ENCODE measurements at regions not wholly inside any gene's neighbourhood (a gene's known extent, or its start where the extent isn't known, plus 50 kb on each side); places are given as distances from the start of the nearest gene placed in this dataset.
"Not testable (repeated sequence)": the region's sequence is repeated elsewhere in the genome, so short reads cannot be mapped to it uniquely, and the experiment has no call there.

DNA sequence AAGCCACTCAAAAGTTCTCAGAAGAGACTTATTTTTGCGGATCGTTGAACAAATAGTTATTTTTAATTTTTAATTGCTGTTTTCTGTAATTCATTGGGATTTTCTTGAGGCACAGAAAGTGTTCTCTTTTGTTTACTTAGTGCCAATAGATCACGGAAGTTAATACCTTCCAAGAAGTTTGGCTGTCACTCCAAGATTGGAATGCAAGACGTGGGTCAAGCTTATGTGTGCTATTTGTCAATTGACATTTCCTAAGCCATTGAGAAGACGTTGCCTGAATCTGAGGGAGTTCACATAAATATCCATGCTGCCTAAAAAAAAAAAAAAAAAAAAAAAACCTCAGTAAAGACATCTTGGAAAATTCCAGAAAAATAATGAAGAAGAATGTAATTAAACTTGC, 1071.4 kb upstream of the ADGRB3 start:
- no peak for DNase-seq (ENCODE audit: low read depth, low spot score)

DNA sequence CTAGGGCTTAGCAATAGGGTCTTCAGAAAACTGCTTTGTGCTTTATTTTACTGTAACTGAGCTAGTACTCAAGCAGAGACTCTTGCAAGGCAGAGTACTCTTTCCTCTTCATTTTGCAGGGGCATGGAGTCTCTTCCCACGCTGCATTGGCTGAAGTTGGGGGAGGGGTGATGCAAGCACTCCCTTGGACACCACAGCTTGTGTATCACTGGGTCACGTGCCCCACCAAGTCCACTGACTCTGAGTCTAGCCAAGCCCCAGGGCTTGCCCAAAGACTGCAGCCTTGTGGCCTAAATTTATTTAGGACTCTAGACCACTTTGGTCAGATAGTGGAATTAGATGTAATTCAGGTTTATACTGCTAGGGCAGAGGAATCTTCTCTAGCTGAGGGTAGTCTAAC, 1075.0 kb upstream of the ADGRB3 start:
- DNase-seq (ENCODE audit: low read depth, low spot score) = no peak

DNA sequence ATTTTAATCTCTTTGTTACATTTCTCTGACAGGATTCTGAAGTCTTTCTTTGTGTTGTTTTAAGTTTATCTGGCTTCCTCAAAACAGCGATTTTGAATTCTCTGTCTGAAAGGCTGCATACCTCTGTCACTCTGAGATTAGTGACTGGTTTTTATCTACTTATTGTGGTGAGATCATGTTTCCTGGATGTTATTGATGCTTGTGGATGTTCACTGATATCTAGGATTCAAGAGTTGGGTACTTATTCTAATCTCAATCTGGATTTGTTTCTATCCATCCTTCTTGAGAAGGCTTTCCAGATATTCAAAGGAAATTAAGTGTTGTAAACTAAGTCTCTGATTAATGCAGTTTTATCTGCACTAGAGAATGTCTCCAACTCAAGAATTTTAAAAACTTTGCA, 1076.1 kb upstream of the ADGRB3 start:
- DNase-seq (ENCODE audit: low read depth, low spot score) = no peak

DNA sequence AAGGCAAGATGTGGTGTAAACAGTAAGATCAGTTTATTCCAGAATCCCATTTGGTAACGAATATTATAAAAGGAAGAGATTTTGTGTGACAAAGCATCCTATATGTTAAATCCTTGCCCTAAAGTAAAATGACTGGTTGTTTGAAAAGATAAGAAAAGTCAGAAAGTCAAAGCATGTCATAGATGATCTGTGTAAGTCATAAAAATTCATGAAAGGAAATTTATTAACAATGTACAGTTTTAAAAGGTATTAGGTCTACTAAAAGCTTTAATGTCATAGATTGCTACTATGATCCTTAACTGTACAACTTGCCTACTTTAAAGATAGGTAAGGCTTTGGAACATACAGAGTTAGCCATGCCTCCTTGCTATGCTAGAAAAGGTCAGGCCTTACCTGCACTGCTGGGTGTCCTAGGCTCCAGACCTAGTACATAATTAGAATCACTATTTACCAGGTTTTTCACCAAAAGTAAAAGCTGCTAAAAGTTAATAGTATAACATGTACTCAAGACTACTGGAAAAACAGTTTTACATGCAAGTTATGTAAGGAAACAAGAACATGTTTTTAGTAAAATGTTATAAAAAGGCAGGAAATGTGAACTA, 1090.1 kb upstream of the ADGRB3 start:
- no peak for DNase-seq (ENCODE audit: low read depth, low spot score)

DNA sequence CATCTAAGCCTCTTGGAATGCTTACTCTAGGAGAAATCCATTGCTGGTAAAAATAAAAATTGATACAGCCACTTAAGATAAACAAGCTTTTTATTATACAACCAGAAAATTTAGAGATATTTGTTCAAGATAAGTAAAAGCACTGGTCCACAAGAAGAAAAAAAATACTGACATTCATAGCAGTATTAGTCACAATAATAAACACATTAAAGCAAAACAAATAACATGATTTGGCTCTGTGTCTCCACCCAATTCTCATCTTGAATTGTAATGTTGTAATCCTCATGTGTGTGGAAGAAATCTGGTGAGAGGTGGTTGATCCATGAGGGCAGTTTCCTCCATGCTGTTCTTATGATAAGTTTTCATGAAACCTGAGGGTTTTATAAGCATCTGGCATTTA, 1093.5 kb upstream of the ADGRB3 start:
- DNase-seq (ENCODE audit: low read depth, low spot score) = no peak

DNA sequence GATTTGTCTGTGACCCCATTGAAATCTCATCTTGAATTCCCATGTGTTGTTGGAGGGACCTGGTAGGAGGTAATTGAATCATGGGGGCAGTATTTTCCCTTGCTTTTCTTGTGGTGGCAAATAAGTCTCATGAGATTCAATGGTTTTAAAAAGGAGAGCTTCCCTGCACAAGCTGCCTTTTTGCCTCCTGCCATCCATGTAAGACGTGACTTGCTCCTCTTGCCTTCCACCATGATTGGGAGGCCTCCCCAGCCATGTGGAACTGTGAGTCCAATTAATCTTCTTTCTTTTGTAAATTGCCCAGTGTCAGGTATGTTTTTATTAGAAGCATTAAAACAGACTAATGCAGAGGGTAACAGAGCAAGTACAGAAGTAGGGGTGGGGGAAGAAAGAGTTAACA, 1097.0 kb upstream of the ADGRB3 start:
- DNase-seq (ENCODE audit: low read depth, low spot score) = no peak

DNA sequence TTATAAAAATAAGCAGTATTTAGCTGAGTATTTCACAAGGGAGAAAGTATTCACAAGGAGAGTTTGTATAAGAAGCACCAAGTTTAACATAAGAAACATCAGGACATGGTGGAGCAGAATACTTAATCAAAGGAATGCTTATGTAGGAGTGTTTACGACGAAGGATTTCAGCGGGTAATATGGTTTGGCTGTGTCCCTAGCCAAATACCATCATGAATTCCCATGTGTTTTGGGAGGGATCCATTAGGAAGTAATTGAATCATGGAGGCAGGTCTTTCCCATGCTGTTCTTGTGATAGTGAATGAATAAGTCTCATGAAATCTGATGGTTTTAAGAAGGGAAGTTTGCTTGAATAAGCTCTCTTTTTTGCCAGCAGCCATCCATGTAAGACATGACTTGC, 1099.1 kb upstream of the ADGRB3 start:
- no peak for DNase-seq (ENCODE audit: low read depth, low spot score)

DNA sequence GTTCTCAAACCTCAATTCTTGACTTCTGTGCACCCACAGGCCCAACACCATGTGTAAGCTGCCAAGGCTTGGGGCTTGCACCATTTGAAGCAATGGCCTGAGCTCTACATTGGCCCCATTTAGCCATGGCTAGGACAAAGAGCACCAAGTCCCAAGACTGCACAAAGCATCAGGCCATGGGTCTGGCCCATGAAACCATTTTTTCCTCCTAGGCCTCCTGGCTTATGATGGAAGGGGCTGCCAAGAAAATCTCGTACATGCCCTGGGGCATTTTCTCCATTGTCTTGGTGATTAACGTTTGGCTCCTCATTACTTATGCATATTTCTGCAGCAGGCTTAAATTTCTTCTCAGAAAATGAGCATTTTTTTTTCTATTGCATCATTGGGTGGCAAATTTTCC, 1128.7 kb upstream of the ADGRB3 start:
- DNase-seq (ENCODE audit: low read depth, low spot score) = no peak

DNA sequence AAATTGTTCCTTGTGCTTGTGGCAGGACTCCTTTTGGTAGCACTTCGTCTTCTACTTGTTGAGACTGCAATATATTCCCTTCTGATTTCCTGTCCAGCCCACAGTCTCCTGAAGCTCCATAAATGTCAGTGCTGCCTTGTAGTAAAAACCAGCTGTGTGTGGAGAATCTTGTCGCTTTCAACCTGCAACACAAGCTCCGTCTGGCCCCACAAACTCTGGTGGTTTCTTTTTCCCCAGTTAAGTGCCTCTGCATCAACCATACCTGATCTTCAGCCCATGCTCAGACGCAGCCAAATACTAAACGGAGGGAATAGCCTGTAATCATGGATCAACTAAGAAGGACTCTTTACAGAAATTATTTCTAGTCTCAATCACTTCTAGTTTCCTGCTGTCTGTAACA, 1133.3 kb upstream of the ADGRB3 start:
- DNase-seq (ENCODE audit: low read depth, low spot score) = no peak

DNA sequence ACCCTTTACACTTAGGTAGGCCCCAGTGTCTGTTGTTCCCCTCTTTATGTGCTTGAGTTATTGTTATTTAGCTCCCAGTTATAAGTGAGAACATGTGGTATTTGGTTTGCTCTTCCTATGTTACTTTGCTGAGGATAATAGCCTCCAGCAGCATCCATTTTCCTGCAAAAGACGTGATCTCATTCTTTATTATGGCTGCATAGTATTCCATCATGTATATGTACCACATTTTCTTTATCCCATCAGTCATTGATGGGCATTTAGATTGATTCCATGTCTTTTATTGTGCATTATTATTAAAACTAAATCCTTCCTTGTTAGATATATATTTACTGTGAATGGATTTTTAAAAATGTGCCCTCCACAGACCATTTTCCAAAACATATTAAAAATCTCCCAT, 1137.3 kb upstream of the ADGRB3 start:
- DNase-seq (ENCODE audit: low read depth, low spot score) = no peak

DNA sequence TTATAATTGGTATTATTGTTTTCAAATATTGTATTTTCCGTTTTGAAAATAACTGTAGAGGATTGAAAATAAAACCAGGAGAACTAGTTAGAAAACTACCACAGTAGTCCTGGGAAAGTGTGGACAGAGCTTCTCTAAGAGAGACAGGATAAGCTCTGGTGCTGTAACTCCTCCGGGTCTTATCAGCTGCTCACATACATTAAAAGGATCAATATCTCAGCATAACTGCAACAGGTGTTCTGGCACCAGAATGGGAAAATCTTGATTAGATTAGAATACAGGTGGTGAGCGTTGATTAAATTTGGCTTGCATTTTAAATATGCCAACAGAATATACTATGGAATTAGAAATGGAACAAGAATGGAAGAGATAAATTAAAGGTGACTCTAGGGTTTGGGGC, 1138.9 kb upstream of the ADGRB3 start:
- no peak for DNase-seq (ENCODE audit: low read depth, low spot score)

DNA sequence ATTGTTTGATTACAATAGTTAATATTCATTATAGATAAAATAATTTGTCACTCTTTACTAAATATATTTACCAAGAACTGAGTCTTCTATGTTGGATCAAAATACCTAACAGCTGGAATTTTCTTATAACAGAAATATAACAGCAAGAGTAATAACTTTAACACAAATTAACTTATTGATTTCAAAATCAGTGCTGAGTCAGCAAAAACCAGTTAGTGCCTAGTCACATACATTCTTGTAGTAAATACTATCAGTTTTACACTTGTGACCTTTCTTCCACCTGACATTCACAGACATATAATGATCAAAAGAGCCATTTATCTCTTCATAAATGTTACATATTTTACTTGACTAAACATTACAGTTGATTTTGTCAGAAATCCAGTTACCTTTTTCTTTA, 1141.4 kb upstream of the ADGRB3 start:
- no peak for DNase-seq (ENCODE audit: low read depth, low spot score)

DNA sequence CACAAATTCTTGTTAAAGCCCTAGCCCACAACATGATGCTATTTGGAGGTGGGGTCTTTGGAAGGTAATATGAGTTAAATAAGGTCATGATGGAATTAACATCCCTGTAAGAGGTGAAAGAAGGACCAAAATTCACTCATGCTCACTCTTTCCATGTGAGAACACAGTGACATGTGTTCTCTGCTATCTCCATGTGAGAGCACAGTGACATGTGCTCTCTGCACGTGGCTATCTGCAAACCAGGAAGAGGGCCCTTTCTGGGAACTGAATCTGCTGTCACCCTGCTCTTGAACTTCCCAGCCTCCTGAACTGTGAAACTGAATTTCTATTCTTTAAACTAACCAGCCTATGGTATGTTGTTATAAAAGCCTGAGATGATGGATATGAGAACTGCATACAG, 1159.4 kb upstream of the ADGRB3 start:
- no peak for DNase-seq (ENCODE audit: low read depth, low spot score)

DNA sequence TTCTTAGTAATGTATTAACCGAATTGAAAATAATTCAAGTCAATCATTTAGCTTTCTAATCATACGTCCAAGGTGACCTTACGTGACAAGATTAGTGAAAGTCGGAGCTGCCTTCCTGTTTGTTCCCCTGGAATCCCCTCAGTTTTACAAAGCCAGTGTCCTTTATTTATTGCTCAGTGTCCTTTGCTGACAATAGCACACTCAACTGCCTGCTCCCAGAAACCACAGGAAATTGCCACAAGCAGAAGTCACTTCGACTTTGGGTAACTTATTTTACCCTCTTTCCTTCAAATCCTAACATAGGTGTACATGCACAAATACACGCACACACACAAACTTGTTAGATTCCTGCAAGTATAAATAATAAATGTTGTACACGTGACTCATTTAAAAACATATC, 1167.7 kb upstream of the ADGRB3 start:
- no peak for DNase-seq (ENCODE audit: low read depth, low spot score)

DNA sequence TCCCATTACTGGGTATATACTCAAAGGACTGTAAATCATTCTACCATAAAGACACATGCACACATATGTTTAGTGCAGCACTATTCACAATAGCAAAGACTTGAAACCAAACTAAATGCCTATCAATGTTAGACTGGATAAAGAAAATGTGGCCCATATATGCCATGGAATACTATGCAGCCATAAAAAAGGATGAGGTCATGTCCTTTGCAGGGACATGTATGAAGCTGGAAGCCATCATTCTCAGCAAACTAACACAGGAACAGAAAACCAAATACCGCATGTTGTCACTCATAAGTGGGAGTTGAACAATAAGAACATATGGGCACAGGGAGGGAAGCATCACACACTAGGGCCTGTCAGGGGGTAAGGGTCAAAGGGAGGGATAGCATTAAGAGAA, 1172.4 kb upstream of the ADGRB3 start:
- not testable (repeated sequence) for DNase-seq (ENCODE audit: low read depth, low spot score)

DNA sequence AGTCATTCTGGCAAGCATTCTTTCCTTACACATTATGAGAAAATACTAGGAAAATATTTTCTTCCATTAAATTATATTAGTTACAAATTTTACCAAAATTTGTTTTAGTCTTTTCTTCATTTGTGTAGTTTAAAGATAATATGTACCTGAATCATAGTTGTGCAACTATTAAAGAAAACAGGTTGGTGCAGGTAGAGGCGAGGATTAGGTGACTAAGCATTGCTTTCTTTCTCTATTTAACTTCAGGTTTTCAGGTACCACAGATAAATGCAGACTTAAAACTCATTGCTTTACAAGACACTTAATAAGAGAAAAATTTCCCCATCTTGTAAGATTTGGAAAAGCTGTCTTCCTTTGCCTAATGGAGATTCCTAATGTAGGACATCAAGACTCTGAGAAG, 1175.5 kb upstream of the ADGRB3 start:
- DNase-seq (ENCODE audit: low read depth, low spot score) = no peak

DNA sequence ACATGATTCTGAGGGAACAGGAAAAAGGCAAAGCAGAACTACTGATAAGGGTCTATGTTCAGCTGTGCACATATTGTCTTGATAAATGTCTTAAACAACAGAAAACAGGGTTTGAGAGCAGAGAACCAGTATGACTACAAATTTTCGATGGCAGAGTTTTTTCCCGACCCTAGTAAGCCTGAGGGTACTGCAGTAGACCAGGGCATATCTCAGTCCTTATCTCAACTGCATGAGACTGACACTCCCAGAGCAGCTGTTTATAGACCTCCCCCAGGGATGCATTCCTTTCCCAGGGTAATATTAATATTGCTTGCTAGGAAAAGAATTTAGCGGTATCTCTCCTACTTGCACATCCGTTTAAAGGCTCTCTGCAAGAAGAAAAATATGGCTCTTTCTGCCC, 1176.8 kb upstream of the ADGRB3 start:
- DNase-seq (ENCODE audit: low read depth, low spot score) = no peak

DNA sequence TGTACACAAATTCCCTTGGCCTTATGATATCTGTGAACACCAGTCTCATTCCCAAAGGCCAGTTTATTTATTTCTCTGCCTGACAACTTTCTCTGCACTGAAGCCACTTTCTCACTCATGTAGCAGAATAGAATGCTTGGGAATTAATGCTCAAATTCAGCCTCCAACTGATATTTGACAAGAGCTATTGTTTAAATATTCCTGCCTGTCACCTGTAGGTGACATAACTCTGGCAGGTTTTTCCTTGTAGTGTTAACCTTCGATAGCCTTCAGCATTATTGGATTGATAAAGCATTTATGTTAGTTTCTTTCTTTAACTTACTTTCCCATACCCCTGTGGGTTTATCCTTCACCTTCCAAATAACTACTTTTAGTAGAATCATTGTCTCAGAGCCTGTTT, 1183.2 kb upstream of the ADGRB3 start:
- DNase-seq (ENCODE audit: low read depth, low spot score) = no peak

DNA sequence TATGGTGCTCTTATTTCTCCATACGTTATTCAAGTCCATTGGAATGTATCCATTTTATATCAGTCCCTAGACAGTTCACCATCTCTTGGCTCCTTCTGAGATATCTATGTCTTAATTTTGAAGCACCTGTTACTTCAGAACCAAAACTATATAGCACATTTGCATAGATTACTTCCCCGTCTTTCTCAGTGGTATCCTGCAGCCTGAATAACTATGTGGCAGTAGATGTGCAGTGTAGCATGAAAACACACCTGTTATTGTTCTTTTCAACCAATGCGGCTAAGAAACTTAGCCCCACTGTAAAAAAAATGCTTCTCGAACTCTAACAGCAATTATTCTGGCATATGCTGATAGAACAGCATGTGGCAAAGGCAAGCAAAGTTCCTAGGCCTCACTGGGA, 1184.4 kb upstream of the ADGRB3 start:
- DNase-seq (ENCODE audit: low read depth, low spot score) = no peak

DNA sequence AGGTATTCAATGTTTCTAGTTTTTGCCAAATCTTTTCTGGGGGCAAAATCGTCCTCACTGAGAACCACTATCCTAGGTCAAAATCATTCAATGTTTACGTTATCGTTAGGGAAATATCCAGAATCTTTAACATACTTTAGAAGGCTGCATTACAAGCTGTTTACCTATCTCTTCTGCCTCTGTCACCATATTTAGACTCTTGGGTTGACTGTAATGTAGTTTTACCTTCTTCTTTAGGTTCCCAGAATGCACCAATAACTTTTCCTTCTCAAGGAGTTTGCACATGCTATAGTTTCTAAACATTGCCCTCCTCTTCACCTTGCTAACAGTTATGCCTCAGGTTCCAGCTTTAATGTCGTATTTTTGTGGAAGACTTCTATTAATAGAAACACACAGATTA, 1185.5 kb upstream of the ADGRB3 start:
- DNase-seq (ENCODE audit: low read depth, low spot score) = no peak

DNA sequence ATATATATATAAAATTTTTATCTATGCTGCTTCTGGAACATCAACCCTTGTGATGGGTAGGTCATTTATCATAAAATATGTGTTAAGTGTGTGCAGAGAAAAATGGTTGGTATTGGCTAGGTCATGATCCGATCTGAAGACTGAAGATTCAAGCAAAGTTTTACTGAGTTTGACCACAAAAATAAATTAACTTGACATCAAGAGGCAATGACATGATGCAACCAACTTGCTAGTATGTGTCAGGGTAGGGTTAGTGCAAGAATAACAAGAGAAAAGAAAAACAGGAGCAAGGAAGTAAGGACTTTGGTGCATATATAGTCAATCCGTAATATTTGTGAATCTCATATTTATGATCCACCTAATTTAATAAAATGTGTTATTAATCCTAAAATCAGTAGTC, 1202.0 kb upstream of the ADGRB3 start:
- no peak for DNase-seq (ENCODE audit: low read depth, low spot score)

DNA sequence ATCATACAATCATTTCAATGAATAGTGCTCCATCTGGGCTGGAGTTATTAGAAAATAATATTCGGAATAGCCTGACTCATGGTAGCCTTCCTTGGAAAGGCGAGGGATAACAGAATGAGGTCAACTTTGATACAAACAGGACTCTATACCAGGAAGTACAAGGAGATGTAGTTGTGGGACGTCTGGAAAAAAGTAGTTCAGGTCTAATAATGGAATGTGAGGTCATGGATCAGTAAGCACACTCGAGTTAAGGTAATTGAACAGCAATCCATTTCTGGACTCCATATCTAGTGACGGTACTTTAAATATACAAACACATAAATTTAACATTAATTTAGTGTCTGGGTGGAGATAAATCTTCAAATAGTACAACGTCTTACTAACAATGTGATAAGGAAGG, 1204.0 kb upstream of the ADGRB3 start:
- no peak for DNase-seq (ENCODE audit: low read depth, low spot score)

DNA sequence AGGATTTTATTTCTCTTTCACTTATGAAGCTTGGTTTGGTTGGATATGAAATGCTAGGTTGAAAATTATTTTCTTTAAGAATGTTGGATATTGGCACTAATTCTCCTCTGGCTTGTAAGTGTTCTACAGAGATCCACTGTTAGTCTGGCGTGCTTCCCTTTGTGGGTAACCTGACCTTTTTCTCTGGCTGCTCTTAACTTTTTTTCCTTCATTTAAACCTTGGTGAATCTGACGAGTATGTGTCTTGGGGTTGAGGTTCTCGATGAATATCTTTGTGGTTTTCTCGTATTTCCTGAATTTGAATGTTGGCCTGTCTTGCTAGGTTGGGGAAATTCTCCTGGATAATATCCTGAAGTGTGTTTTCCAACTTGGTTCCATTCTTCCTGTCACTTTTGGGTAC, 1208.4 kb upstream of the ADGRB3 start:
- not testable (repeated sequence) for DNase-seq (ENCODE audit: low read depth, low spot score)

DNA sequence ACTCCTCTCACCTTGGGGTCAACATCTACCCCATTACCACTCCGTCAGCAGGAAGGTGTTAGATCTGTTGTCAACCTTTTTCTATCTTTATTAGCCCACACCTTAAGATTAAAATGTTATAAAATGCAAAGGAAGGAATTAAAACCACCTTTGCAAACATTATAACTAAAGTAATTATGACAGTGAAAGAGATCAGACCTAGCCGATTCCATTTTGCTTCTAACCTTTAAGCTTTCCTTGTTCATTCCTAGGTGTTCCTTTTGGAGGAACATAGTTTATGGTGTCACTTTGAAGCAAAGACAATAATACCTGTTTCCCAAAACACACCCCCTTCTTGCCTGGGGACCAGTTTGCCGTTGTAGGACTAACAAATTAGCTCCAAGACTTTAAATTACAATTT, 1223.0 kb upstream of the ADGRB3 start:
- DNase-seq (ENCODE audit: low read depth, low spot score) = no peak

DNA sequence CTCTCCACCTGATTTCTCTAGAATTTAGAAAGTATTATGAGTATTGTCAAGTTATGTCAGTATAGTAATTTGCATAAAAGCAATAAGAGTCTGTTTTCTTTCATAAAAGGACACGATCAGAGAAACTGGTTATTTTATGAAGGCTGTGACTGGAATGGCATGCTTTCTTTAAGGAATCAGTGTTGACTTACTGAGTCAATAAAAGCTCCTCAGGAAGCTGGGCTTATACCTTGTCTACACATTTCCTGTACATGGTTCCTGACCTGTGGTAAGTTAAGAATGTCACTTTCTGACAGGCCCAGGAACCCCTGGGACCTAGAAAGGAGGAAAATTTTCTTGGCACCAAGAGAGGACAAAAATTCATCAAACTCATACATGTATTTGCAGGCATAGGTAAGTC, 1224.0 kb upstream of the ADGRB3 start:
- no peak for DNase-seq (ENCODE audit: low read depth, low spot score)
